B cell (primary cell): ENCODE measurements at regions not wholly inside any gene's neighbourhood (a gene's known extent, or its start where the extent isn't known, plus 50 kb on each side); places are given as distances from the start of the nearest gene placed in this dataset.

ENCODE experiments used
- CTCF ChIP-seq: fragments of 200-600 bp; IDR thresholded peaks from one replicate; pipeline ENCODE4 v1.8.0; 2022; ENCODE audit warnings: antibody characterized with exemption, mild to moderate bottlenecking
- EZH2 ChIP-seq: IDR thresholded peaks from 2 replicates; pipeline ENCODE4 v1.6.1; 2012; ENCODE audit warnings: borderline replicate concordance, low read depth, mild to moderate bottlenecking, moderate library complexity, low read length; ENCODE audit not compliant: insufficient read depth, poor library complexity, severe bottlenecking

- TF ChIP-seq CTCF (no peak), EZH2 (no peak)
Observed at GRCh38 chr9:38322937-38323336, 69.6 kb upstream of the ALDH1B1 start.
